HG03457 (cell line): ENCODE measurements at regions not wholly inside any gene's neighbourhood (a gene's known extent, or its start where the extent isn't known, plus 50 kb on each side); places are given as distances from the start of the nearest gene placed in this dataset.
"Not testable (repeated sequence)": the region's sequence is repeated elsewhere in the genome, so short reads cannot be mapped to it uniquely, and the experiment has no call there.

Experiments used
- ATAC-seq: cut with Tn5 transposase; IDR thresholded peaks from one replicate; pipeline ENCODE4 v1.9.1; 2021; ENCODE audit warnings: moderate number of reproducible peaks; ENCODE audit not compliant: unreplicated experiment

DNA sequence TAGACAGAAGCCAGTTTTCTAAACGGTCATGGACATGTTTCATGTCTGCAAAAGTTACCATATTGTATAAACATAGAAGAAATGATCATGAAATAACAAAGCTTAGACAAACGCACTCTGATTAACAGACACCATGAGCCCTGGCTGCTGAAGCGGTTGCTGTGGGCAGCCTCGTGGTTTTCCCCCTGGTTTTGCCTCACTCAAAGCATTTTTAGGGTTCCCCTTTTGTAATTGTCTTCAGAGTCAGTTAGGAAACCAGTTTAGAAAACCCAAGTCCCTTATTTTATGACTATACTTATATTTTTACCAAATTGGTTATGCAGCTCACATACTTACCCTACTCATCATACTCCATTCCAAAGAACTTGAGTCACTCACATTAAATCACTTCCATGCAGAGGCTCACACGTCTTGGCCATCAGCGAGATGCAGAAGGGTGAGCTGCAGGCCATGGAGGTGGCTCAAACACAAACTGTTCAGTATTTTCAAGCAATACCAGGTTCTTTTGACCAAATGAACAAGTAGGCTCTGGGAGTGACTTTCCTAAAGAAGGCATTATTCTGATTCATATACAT is 105.6 kb upstream of the SALL3 start:
- ATAC-seq, result no peak

DNA sequence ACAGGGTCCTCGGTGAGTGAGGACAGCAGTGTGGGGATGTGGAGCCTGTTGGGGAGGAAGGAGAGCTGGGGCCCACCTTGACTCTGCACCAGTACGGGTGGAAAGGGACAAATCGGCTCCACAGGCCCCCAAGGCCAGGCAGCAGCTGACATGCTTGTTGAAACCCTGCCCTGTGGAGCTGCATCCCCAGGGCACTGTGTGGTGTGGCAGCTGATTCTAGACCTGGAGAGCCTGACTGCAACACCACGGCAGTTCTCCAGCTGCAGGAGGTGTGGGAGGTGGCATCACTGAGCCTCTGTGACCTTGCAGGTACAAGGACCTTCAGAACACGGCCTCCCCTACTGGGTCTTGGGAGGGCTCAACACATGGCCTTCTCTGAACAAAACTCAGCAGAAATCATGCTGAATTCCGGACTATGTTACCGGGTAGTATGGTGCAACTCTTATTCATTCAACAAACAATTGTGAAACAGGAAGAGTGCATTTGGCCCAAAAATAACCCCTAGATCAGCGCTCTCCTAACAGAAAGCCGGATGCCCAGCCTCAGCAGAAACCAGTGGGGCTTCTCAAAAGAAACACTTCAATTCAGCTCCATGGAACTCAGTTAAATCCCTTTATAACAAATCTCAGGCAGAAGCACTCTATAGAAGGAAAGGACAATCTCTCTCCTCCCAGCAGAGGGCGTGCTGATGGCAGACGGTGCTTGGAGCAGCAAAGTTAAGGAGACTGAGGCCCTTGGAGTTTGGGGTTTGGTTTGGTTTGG is 104.4 kb upstream of the SALL3 start:
- no peak for ATAC-seq

DNA sequence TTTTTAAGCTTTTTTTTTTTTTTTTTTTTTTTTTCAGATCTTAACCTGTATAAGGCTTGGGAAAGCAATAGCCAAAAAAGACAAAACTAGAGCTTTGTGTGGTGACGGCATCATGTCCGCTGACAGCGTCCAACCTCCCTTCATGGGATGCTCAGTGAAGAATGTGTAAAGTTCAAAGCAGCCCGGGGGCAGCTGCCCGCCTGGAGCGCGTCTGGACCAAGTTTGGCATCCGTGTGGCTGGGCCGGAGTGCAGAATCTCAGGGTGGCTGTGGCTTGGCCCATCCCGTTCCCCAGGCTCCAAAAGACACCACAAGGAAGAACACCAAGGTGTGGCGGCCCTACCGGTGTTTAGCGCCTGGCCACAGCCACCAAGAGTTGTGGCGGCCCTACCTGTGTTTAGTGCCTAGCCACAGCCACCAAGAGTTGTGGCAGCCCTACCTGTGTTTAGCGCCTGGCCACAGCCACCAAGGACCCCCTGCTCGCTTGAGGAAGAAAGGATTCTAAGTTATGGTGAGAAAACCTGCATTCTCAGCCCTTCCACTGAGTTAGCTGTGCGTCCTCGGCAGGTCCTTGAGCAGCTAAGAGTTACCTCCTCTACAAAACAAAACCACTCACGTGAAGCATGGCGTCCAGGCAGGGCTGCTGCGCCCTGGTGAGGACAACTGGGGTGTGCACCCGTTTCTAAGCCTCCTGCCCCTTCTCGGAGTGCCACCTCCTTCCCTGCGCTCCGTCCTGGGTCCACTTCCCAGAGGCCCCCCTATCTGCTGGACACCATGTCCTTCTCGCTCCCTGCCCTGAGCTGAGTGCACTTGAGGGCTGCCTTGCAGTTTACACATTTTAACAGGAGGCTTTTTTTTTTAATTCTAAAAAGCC is 103.6 kb upstream of the SALL3 start:
- ATAC-seq, result no peak

DNA sequence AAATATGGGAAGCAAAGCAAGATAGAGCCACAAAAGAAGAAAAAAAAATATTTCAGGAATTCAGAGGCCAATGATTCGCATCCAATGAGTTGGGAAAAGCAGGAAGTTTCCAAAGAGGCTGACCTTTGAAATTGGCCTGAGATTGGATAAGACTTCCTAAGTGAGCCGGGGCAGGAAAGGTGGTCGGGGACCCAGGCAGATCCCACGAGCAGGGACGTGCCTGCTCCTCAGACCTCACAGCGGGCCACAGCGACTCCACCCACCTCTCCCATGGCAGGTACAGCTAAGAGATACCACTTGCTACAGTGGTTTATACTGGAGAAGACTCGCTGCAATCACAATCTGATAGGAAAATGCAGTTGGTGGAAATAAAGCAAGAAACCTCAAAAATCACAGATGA is 102.8 kb upstream of the SALL3 start:
- no peak for ATAC-seq

DNA sequence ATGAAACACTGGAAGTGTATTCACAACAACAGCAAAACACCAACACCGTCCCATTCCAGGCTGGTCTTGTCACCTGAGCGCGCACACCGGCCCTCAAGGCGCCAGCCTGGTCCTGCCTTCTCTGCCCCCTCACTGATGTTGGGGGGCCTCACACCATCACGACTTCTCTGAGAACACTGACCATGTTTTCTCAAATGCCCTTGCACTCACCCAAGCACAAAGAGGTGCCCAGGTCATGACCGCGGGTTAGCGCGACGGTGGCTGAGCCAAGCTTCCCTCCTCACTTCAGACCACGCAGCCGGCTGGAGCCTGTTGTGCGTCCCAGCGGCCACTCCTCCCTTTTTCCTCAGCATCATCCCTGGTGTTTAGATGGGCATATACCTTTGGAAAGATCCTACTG is 101.3 kb upstream of the SALL3 start:
- no peak for ATAC-seq

DNA sequence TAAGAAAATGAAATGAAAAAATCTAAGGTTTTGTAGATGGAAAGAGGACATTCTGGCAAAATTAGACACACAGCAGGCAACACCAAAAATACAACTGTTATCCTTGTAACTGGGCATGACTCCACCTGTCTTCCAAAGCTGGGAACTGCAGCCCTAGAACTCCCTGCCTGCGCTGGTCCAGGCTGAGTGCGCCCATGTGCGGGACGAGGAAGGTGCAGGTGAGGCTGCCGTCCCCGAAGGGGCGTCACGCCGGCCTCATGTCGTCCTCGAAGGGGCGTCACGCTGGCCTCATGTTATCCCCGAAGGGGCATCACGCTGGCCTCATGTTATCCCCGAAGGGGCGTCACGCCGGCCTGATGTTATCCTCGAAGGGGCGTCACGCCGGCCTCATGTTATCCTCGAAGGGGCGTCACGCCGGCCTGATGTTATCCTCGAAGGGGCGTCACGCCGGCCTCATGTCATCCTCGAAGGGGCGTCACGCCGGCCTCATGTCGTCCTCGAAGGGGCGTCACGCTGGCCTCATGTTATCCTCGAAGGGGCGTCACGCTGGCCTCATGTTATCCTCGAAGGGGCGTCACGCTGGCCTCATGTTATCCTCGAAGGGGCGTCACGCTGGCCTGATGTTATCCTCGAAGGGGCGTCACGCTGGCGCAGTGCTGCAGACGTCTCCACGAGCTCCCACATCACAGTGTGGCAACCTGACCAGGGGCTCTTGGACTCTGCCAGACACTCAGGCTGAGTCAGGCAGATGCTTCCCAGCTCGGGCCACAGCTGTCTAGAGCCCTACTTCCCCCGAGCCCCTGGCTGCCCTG is 100.3 kb upstream of the SALL3 start:
- ATAC-seq, result not testable (repeated sequence)

DNA sequence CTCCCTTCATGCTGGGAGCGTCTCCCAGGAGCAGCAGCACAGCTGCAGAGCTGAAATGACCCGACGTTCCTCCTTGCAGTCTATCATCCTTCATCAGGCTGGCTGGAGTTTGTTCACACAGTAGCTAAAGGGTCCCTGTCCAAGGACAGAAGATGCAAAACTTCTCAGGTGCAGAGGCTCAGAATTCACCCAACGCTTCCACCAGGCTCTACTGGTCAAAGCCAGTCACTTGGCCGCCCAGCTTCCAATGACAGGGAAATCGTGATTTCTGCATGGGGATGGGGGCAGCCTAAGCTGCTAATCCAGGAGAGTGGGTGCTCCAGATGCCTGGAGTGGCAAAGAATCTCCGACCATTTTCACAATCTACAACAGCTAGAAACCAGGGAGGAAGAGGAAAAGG is 97.0 kb upstream of the SALL3 start:
- ATAC-seq, result no peak

DNA sequence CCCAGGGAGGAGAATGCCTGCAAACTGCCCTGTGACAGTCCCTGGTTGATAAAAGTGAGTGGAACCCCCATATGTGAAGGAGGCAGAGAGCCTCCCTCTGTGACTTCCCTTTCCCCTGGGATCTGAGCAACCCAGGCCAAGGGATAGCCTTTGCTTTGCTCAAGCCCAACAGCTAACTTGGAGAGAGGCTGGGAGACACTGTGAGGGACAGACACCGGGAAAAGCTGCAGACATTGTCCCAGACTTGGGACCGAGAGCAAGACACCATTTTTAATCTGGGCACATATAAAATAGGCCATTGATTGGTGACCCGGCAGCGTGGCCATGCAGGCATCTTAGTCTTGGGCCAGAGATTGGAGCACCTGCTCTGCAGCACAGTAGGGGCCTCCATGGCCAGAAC is 96.1 kb upstream of the SALL3 start:
- no peak for ATAC-seq

DNA sequence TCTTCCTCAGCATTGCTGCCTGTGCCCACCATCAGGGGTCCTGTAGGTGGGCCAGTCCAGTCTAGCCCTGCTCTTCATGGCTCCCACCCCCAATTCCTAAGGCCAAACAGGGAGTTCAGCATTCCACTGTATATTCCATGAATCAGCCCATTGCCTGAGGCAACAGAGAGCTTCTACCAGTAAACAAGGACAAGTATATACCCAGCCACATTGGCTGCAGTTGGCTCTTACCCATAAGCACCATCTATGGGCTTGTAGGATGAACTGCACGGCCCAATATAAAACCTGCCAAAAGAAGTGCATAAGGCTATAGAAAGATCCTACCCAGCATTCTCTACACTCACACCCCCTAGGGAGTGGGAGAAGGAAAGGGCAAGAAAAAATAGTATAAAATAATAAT is 95.1 kb upstream of the SALL3 start:
- no peak for ATAC-seq

DNA sequence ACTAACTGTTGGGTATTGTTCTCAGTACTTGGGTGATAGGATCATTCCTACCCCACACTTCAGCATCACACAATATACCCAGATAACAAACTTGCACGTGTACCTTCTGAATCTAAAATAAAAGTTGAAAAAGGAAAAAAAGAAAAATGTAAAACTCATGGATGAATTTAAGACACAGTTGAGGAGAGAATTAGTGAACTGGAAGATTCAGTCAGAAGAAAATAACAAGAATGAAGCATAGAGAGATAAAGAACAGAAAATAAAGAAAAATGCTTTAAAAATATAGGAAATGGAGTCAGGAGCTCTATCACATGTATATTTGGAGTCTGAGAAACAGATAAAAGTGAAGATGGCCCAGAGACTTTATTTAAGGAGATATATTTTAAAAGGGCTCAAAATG is 90.4 kb upstream of the SALL3 start:
- ATAC-seq, result no peak

DNA sequence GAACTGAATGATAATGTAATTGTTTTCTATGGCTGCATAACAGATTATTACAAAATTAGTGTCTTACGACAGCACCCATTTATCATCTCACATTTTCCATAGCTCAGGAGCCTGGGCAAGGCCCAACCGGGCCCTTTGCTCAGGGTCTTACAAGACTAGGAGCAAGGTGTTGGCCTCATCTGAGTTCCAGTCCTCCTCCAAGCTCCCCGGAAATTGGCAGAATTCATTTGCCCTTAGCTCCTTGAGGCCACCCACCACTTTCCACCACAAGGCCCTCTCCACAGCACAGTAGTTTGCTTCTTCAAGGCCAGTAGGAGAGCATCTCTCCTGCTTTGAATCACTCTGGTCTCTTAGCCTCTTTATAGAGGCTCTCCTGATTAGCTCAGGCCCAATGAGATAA is 89.2 kb upstream of the SALL3 start:
- ATAC-seq, result no peak

DNA sequence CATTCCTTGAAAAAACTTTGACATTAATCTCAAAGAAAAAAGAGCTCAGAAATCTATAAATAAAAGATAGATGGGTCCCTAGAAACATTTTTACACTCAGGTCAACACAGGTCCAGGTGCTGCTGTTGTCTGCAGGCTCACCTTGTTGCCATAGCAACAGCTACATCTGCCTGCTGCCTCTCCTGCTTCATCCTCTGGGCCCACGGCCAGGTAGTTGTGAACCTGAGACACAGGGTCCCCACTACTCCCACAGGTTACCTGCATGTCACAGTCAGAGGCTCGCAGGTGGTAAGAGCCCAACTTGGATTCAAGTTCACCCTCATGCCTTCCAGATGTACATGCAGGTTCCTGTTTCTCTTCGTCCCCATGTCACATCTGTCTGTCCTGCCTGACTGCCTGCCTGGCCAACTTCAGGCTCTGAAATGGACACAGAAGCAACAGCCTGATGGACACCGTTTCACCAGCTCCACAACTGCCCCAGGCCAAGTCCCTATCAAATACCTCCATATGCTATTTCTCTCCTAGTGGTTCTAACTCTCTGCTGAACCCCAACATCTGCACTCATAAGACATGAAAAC is 88.3 kb upstream of the SALL3 start:
- no peak for ATAC-seq

DNA sequence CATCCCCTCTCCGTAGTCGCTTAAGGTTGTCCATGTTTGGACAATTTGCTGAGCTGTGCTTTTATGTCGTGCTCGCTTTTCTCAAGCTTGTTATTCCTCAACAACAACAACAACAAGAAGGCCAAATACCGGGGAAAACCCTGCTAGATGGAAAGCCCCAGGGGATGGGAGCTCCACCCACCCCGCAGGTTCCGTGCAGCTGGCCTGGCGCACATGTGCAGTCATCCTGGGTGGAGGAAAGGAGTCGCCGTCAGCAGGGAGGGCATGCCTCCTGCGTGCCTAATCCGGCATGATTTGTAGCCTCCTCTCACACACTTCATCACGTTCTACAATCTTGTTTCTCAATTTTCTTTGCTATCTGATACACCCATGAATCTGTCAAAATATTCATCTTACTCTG is 87.4 kb upstream of the SALL3 start:
- ATAC-seq, result no peak

DNA sequence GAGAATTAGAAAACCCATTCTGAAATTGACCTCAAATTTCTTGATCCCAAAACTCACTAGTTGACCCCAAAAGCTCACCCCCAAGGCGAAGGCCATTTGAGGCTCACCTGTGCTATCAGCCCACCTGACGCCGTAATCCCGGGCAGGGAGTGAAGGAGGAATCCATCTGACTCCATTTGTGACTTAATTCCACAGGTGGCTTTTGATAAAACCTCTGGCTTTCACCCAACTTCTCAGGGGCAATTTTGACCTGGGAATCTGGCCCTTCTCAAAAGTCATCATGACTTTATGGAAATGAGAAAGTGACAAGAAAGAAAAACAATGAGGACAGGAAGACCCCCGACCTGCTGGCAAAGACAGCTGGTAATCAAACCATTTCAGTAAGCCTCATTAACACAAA is 86.9 kb upstream of the SALL3 start:
- ATAC-seq, result no peak

DNA sequence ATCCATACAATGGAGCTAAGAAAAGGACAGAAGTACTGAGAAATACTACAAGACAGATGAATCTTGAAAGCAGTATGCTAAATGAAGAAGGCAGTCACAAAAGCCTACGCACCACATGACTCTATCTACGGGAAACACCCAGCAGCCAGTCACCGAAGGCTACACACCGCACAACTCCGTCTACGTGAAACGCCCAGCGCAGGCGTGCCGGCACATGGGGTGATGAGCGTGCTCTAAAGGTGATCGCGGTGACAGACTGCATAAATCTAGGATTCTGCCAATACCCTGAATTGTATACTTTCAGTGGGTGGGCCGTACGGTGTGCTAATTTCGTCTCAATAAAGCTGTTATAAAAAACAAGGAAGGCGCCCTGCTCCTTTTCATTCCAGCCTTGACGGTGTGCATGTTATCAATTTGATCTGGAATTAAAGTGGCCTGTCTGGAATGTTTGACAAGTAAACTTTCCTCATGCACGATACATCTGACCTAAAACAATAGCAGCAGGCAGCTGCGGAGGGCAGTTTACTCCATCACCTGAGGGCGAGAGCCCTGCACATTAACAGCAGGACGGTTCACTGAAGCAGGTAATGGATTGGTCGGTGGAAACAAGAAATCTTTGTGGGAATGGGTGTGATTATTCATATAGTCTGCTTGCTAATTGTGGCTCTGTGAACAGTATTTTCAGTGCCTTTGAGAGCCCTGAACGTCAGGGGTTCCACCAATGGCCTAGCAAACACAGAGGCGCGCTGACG is 86.2 kb upstream of the SALL3 start:
- no peak for ATAC-seq

DNA sequence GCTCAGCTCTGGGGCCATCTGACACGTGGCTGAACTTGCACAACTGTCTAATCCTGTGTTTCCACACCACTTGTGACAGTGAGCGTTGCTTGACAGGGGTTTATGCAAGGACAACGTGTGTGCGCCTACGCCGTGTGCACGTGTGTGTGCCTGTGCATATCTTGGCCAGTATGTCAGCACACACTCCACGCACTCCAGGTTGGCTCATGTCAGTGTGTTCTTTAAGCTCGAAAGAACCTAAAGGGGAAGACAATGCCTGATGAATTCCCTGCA is 85.6 kb upstream of the SALL3 start:
- ATAC-seq, result no peak

DNA sequence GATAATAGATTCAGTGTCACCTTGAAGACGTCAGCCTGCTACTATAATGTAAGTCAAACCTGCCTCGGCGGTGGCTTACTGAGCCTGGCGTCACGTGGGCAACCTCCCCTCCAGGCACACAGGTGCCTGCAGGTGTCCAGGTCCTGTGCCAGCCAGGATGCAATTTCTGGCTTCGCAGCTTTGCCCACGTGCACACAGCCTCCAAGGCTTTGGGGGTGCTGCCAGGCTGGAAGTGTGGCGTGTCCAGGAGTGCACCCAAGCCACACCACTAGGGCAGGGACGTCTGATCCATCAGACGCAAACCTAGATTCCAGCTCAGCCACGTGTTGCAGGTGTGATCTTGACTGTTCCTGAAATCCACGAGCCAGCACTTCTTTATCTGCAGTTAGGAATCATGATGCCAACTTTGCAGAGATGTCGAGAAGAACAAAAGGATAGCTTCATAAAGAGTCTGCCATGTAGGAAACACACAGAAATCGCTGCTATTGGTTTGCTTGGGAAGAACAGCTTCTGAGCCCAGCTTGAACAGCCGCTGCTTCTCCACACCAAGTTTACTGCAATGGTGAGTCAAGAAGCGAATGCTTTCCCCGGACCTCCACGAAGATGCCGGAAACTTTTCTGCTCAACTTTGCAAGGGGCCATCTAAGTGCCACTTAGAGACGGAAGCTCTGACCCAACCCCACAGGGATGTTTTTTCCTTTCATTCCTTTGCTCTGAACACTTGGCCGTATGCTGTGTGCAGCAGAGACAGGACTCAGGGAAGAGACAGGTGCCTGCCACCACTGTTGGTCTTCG is 84.2 kb upstream of the SALL3 start:
- ATAC-seq, result no peak

DNA sequence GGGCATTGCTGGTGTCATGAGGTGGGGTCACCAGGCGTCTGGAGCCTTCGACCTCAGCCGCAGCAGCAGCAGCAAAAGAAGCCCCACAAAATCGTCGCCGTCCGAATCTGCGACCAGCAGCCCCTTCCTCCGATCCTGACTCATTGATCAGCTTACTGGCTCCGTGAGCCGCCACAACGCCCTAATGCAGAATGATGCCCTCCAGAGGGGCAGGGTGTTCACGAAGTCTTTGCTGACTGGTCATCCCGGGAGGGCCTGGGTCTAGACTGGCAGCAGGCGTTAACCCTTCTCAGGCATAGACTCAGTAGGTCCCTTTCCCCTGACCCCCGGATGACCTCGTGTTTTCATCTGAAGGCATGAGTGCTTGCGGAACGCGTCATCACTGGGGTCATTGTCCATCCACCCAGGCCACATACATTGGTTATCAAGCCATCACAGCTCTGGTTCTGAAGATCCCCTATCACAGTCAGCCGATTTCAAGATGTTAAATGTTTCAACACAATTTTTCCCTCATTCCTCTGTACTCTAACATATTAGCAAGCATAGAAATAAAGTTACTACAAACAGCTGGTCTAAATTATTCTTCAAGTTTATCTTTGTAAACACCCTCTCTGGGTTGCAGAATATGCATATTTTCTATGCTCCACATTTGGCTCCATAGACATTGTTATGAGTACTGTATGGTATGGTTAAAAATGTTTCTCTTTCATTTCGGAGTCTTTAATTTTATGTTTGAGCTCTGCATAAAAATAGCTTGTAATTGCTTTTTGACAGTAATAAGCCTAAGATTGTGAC is 83.3 kb upstream of the SALL3 start:
- no peak for ATAC-seq

DNA sequence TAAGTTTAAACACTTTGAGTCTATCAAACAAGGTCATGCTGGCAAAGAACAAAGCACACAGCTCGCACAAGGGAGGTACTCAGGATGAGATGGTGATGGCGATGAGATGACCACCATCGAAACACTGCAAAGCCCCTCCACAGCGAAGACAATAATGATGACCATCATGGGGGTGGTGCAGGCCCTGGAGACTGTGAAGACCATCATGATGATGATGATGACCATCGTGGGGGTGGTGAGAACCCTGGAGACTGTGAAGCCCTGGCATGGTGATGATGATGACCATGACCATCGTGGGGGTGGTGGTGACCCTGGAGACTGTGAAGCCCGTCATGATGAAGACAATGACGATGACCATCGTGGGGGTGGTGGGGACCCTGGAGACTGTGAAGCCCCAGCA is 81.6 kb upstream of the SALL3 start:
- no peak for ATAC-seq
